DMS 273 treated with DMSO at 0.1 percent for 48 hours (cell line): ENCODE measurements at regions not wholly inside any gene's neighbourhood (a gene's known extent, or its start where the extent isn't known, plus 50 kb on each side); places are given as distances from the start of the nearest gene placed in this dataset.

Experiments
- DNase-seq: peaks from one replicate; lab custom pipeline; 2025; lab: John Stamatoyannopoulos, UW

DNA sequence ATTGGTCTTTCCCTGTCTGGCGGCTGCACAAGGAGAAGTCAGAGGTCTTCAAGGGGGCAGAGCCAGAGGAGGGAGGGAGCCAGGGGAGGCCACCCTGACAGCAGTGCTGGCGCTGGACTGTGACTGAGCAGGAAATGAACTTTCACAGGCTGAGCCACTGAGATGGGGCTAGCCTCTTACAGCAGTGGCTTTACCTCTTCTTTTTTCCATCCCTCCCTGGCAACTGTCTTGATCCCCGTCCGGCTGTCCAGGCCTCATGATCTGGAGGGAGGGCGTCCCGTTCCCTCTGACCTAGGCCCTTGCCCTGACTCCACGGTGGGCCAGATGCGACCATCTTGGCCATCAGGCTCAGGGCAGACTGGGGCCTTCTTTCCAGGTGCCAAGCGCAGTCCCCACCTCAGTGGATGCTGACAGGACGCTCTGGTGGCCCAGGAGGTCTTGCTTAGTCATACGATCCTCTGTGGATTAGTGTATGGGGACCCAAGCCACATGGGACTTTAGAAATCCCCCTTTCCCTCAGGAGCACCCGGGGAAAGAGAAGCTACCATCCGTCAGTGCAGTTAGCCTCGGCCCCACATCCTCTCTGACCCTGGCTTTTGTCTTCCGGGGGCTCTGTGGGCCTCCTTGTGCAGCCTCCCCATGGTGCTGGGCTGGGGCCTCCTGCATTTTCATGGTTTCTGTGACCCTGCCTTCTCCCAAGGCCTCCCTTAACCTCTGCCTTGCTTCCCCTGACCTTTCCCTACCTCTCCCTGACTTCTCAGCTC is 57.4 kb upstream of the CCDC167 start:
- no peak for DNase-seq

GRCh38 chr6:37555040-37555781 is 55.5 kb upstream of the CCDC167 start:
- no peak for DNase-seq

- DNase-seq = no peak
Observed at GRCh38 chr6:37554480-37554819, 54.8 kb upstream of the CCDC167 start.

GRCh38 chr6:37552267-37552666 is 52.6 kb upstream of the CCDC167 start:
- DNase-seq = no peak

DNA sequence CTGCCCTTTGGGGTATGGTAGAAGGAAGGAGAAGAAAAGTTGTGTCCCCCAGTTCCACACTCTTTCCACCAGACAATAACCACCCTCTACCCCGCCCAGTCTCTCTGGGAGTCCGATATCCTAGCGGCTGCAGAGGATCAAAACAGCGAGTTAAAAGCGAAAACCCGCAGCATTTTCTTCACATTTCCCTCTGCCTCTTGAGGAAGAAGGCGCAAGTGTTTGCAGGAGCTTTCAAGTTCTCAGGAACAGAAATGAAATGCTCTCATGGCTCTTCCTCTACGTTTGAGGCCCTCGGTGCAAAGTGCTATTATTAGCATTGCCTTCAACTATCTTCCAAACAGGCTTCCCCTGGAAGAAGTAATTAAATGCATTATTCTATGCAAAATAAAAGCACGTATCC is 52.2 kb upstream of the CCDC167 start:
- no peak for DNase-seq

GRCh38 chr6:37551446-37551845 is 51.8 kb upstream of the CCDC167 start:
- DNase-seq = no peak

GRCh38 chr6:37551002-37551401 is 51.3 kb upstream of the CCDC167 start:
- no peak for DNase-seq

DNA sequence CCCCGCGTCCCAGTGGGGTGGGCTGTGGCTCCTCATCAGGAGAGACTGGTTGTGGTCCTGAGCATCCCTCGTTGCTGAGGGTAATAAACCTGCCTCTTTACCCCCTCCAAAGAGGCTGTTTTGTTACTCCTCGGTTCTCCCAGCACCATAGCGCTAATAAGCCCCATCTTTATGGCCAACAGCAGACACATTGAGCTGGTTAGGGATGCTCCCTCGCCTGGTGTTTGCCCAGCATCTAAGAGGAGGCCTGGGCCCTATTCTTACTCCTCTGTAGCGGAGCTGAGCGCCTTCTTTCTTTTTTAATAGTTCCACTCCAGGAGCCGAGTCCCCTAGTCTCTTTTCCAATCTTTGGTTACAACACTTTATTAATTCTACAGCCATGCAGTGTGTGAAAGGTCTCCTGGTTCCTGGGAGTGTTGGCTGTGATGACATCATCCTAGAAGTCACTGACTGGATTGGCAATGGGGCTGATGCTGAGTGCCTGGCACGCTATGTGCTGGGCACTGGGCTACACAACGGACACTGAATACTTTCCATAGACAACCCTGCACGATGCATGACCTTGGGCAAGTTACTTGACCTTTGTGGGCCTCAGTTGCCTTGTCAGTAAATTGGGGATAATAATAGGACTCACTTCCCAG is 50.6 kb upstream of the CCDC167 start:
- no peak for DNase-seq

DNA sequence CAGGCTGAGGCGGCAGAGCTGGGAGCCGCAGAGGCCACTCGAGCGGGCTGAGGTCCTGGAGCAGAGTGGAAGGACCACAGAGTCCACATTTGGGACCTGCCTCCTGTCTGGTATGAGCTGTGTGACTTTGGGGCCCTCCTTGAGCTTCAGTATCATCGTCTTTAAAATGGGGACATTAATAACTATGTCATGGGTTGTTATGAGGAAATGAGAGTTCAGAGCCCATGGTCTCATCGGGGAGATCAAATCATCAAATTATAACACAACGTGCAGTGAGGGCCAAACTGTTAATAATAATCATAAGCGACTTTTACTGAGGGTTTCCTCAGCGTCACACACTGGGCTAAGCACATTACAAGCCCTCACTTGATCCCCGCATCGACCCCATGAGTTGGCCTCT is 49.9 kb upstream of the CCDC167 start:
- DNase-seq = no peak
